K562 (cell line): ENCODE measurements at regions not wholly inside any gene's neighbourhood (a gene's known extent, or its start where the extent isn't known, plus 50 kb on each side); places are given as distances from the start of the nearest gene placed in this dataset.

Experiments used
- ARNT ChIP-seq, 2 experiments: fragments of 450-650 bp; IDR thresholded peaks; 2 replicates each; pipeline ENCODE4 v1.6.1; 2016; ENCODE audit warnings: mild to moderate bottlenecking in 1 of 2
- CHAMP1 ChIP-seq: fragments of 450-650 bp; IDR thresholded peaks from 2 replicates; pipeline ENCODE4 v1.6.1; 2016; ENCODE audit warnings: mild to moderate bottlenecking
- CUX1 ChIP-seq: fragments of 200-800 bp; sonication (Bioruptor generic); IDR thresholded peaks from 2 replicates; pipeline ENCODE4 v1.6.1; 2016; ENCODE audit warnings: missing genetic modification characterization, missing compliant biosample characterization
- FOXK1 ChIP-seq: sonication (generic); formaldehyde crosslinking; IDR thresholded peaks from 2 replicates; pipeline ENCODE4 v1.8.0; 2022; ENCODE audit warnings: missing genetic modification reagents, mild to moderate bottlenecking, borderline replicate concordance
- GATA2 ChIP-seq: sonication (generic); formaldehyde crosslinking; IDR thresholded peaks from 2 replicates; pipeline ENCODE4 v1.4.0; 2020; ENCODE audit warnings: mild to moderate bottlenecking, missing genetic modification reagents
- GTF3C2 ChIP-seq: IDR thresholded peaks from 3 replicates; pipeline ENCODE4 v1.6.1; 2011; ENCODE audit warnings: borderline replicate concordance, mild to moderate bottlenecking, moderate library complexity; ENCODE audit not compliant: insufficient read length; ENCODE audit errors: extremely low read depth
- HCFC1 ChIP-seq: IDR thresholded peaks from 2 replicates; pipeline ENCODE4 v1.6.1; 2012; ENCODE audit warnings: low read depth, low read length, improper control_type of control experiment
- PHB2 ChIP-seq: fragments of 450-650 bp; IDR thresholded peaks from 2 replicates; pipeline ENCODE4 v1.6.1; 2017; ENCODE audit warnings: low read depth
- RHOXF2B ChIP-seq: fragments of 250-450 bp; sonication (Bioruptor Pico); conservative IDR thresholded peaks from 2 replicates; pipeline ENCODE4 v1.5.1; 2021
- UBTF ChIP-seq, 2 experiments: IDR thresholded peaks; 2 replicates each; pipeline ENCODE4 v1.6.1; 2012; ENCODE audit warnings: improper control_type of control experiment in 2 of 2, low read depth in 2 of 2, low read length in 2 of 2, borderline replicate concordance in 1 of 2
- XRCC4 ChIP-seq: IDR thresholded peaks from one replicate; pipeline ENCODE4 v1.6.1; 2011; ENCODE audit not compliant: insufficient read depth, insufficient read length; ENCODE audit errors: extremely low read depth
- ZNF224 ChIP-seq: sonication (generic); formaldehyde crosslinking; IDR thresholded peaks from 2 replicates; pipeline ENCODE4 v1.8.0; 2022; ENCODE audit warnings: mild to moderate bottlenecking, missing genetic modification reagents
- ZNF253 ChIP-seq: fragments of 250-450 bp; sonication (Bioruptor Pico); conservative IDR thresholded peaks from 2 replicates; pipeline ENCODE4 v1.6.1; 2021; ENCODE audit warnings: mild to moderate bottlenecking

GRCh38 chr1:184805667-184806295 is 51.1 kb upstream of the EDEM3 start (continued):
- TF ChIP-seq FOXK1 (CRISPR knock-in tag) (no peak), GTF3C2 (no peak), RHOXF2B (CRISPR knock-in tag) (no peak), HCFC1 (no peak), ARNT (IDR thresholded peaks at IDR 0.05) (no peak), UBTF (IDR thresholded peaks at IDR 0.05; ENCODE audit: borderline replicate concordance in 1 of 2, low read depth in 2 of 2, low read length in 2 of 2) (peak in 1 of 2 experiments; percentile 63; a peak in 1 of 4 replicates), GATA2 (CRISPR knock-in tag) (no peak), CUX1 (CRISPR knock-in tag) (no peak), PHB2 (no peak), CHAMP1 (no peak), ZNF253 (CRISPR knock-in tag) (no peak), ZNF224 (CRISPR knock-in tag) (no peak), XRCC4 (no peak)
